NOMO-1 treated with dmso at 0.1 percent for 144 hours (cell line): ENCODE measurements at regions not wholly inside any gene's neighbourhood (a gene's known extent, or its start where the extent isn't known, plus 50 kb on each side); places are given as distances from the start of the nearest gene placed in this dataset.

ENCODE experiments used
- DNase-seq: peaks from one replicate; lab custom pipeline; 2025; ENCODE audit not compliant: unreplicated experiment; lab: John Stamatoyannopoulos, UW

- DNase-seq = no peak
These were observed 975.2 kb upstream of the GHITM start for GRCh38 chr10:83164156-83164555.

- no peak for DNase-seq
These were observed 974.0 kb upstream of the GHITM start for GRCh38 chr10:83165265-83165664.

GRCh38 chr10:83166344-83166743, 973.0 kb upstream of the GHITM start:
- no peak for DNase-seq

- no peak for DNase-seq
These were observed 972.2 kb upstream of the GHITM start for GRCh38 chr10:83167081-83167480.

- no peak for DNase-seq
These were observed 962.4 kb upstream of the GHITM start for GRCh38 chr10:83176901-83177300.

- no peak for DNase-seq
These were observed 960.8 kb upstream of the GHITM start for GRCh38 chr10:83178526-83178925.

GRCh38 chr10:83179371-83179770, 959.9 kb upstream of the GHITM start:
- no peak for DNase-seq

DNA sequence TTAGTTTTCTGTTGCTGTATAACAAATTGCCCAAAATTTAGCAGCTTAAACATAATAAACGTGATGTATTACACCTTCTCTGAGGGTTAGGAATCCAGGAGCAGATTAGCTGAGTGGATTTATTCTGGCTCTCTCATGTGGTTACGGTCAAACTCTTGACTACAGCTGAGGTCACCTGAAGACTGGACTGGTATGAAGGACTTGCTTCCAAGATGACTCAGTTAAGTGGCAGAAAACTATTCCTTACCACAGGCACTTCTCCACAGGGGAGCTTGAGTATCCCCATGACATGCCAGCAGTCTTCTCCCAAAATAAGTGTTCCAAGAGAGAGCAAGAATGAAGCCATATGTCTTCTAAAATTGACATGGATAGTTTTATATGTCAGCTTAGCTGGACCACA, 957.2 kb upstream of the GHITM start:
- no peak for DNase-seq

DNA sequence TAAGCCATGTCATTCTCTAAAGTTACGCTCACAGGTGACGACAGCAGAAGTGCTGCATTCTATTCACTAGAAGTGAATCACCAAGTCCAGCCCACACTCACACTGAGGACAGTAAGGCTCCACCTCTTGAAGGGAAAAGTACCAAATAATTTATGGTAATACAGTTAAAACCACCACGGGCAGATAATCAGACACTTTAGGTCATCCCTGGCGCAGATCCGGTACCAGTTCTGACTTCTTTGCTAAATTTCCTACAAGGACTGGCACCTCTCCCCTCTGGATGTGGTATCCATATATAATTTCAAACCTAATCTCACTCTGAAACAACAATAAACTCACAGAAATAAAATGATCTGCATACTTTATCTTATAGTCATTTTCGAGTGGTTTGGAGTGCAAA, 954.7 kb upstream of the GHITM start:
- DNase-seq = no peak

DNA sequence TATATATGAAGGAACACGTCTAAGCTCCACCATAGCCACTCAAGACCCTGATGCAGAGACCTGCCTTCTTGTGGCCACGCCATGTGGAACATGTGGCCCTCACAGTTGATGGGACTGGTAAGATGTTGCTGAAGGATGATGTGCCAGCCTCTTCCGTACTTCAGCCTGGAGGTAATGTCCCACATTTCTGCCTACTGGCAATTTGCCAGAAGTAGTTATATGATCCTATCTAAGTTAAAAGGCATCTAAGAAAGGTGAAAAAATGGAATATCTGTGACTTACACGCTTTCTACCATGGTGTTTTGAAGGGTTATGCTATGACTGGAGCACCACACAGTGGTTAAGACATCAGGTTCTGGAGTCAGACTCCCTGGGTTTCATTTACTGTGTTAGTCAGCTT, 948.7 kb upstream of the GHITM start:
- DNase-seq = no peak

DNA sequence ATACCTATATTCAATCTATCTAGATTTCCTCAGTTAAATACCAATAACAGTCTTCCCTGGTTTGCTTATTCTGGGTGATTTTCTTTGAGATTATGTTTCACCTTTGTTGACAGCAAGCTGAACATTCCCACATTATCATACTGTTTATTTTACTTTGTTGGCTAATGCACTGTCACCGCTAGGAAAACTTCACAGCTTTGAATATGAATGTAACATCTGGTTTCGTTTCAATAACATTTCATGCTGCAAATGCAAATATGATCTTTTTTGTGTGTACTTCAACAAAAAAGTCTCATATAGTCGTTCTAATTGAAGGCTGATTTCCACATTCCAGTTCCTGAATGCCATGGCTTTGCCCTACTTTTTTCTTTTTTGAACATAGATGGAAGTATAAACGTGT, 946.3 kb upstream of the GHITM start:
- no peak for DNase-seq

- DNase-seq = no peak
These were observed 944.3 kb upstream of the GHITM start for GRCh38 chr10:83195021-83195420.

DNA sequence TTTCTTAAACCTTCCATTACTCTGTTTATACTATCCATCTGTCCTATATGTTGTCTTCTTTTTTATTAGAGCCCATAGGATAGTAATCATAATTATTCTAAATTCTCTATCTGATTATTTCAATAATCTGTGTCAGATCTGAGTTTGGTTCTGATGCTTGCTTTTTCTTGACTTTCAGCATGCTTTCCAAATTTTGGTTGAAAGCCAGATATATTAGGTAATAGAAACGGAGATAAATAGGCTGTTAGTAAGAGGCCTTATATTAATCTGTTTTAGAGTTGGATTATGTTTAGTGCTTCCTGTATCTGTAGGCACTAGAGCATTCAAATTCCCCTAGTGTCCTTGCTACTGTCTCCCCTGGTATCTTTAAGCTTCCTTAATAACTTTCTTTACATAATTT, 939.9 kb upstream of the GHITM start:
- DNase-seq = no peak

DNA sequence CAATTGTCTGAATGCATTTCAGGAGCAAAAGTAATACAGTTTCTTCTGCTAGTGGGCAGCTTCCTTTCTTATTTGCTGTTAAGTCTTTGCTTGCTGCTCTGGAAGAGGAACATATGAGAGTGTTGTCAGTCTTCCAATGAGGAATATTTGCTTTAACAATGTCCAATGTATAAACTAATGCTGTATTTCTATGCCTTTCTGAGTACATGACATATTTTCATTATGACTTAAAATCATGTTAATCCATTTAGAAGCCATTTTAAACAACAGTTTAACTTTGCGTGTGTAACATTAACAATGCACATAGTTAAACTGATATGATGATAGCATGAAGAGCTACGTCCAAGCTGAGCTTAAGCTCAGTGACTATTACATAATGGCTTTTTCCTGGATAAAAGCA, 933.4 kb upstream of the GHITM start:
- no peak for DNase-seq

GRCh38 chr10:83212632-83213334, 926.5 kb upstream of the GHITM start:
- no peak for DNase-seq

DNA sequence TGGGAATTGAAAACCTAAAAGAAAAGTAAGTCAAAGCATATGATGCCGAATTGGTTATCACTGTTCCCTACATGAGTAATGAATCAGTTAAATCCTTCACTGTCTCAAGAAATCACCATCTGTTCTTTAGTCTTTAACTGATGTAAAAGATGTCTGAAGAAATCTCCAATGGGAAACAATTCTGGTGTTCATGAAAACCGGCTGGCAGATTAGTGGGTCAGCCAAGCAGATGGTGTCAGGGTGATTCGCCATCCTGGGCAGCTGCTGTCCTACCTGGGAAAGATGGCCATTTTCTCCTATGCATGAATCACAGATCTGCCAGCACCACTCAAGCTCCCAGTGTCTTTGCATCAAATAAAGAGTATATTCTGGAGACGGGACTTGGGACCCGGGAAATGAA, 925.2 kb upstream of the GHITM start:
- no peak for DNase-seq

GRCh38 chr10:83218205-83218604, 921.1 kb upstream of the GHITM start:
- no peak for DNase-seq

GRCh38 chr10:83222300-83222699, 917.0 kb upstream of the GHITM start:
- DNase-seq = no peak

- DNase-seq = no peak
These were observed 916.2 kb upstream of the GHITM start for GRCh38 chr10:83222832-83223742.

DNA sequence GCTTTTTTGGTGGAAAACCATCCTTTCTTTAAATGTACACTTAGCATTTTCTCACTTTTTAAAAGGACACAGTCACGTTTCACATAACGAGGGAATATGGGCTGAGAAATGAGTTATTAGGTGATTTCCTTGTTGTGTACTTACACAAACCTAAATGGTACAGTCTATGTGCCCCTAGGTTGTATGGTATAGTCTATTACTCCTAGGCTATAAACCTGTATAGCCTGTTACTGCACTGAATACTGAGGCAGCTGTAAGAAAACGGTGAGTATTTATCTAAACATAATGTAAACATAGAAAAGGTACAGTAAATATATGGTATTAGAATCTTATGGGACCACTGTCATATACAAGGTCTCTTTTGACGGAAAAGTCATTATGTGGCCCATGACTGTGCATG, 913.5 kb upstream of the GHITM start:
- no peak for DNase-seq

- DNase-seq = no peak
These were observed 909.3 kb upstream of the GHITM start for GRCh38 chr10:83229991-83230390.

GRCh38 chr10:83233691-83234090, 905.6 kb upstream of the GHITM start:
- DNase-seq = no peak
